ENCODE measurements at regions not wholly inside any gene's neighbourhood (a gene's known extent, or its start where the extent isn't known, plus 50 kb on each side); places are given as distances from the start of the nearest gene placed in this dataset.
"Not testable (repeated sequence)": the region's sequence is repeated elsewhere in the genome, so short reads cannot be mapped to it uniquely, and the experiment has no call there.

DNA sequence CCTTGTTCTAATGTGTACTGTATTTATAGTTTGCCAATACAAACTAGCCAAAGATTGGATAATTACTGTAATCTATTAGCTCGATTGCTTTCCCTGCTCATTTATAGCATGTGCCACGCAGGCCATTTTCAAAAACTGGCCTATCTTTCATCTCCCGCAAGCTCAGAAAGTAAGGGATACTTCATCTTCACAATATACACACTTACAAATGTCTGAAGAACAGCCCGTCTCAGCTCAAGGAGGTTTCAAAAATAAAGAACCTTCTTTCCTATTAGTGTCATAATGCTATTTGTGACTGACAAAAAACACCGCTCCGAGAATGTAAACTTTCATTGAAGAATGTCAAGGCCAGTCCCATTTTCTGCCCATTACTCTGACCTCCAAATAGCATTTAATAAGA, 306.4 kb upstream of the ZNF507 start:
- no peak for DNase-seq (ENCODE audit: low read depth)

DNA sequence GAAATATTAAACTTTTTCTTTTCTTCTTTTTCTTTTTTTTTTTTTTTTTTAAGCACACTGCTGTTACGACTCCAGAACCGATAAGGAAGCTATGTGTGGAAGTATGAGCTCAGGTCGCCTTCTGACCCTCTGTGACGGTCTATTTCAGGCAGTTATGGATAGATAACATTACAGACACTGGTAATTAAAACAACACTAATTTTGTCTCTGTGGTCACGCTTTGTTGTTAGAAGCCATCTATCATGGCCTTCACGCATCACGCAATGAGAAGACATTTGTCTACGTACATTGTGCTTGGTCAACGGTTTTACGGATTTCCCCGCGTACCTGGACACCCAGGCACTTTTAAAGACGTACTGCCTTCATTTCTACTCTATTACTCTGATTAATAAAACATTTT, 306.0 kb upstream of the ZNF507 start:
- DNase-seq (ENCODE audit: low read depth): no peak

DNA sequence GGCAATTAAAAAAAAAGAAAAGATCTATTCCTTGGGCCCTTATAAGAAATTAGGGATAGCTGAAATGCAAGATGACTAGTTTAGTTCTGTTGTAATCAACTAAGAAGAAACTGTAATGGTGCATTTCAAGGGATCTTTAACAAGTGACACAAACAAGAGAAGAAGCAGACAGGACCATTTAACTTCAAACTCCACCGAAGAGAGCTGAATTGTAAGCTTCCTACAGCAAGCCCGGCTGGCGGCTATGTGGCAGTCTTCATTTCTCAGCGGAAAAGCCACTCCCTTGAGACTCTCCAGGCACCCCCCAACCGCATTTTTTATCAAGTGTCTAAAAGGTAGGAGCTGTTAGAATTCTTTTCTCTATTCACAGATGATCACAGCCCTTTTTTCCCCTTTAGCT, 305.2 kb upstream of the ZNF507 start:
- no peak for DNase-seq (ENCODE audit: low read depth)

DNA sequence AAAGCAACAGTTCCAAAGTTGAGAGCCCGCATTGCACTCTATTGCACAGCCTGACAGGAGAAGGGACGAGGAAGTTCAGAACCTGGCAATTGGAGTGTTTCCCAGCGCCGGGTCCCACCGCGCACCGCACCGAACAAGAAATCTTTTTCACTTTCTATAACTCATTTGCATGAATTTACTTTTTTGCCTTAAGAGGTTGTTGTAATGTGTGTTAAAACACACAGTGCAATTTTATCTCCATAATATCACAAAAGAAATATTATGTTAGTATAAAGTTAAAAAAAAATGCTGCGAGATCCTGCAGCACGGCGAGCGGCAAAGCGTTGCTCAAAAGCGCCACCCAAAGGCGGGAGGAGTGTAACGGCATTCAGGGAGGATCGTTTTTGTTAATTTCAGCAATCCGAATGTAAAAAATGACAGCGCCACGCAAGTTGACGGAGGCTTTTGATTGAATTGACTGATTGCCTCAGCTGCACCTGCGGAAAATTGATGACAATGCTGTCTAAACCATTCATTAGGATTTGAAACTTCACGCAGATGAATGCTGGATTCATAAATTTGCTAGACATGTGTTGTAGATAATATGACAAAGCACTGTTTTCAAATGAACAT, 303.6 kb upstream of the ZNF507 start:
- no peak for DNase-seq (ENCODE audit: low read depth)

DNA sequence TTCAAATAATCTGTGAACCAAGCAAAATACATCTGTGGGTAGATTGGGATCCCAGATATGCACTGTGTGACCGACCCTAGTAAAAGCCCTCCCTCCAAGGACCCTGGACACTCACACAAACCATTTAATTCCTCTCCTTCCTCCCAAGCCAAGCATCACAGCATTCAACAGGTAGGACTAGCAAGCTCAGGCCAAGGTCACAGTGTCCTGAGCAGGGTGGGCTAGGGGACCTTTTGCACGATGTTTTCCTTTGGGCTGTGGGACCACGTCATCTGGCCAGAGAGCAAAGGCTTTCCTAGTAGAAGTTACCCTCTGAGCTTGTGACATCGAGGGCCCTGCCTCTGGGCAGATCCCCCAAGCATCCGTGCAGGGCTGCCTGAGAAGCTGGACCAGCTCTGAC, 297.6 kb upstream of the ZNF507 start:
- DNase-seq (ENCODE audit: low read depth): no peak

DNA sequence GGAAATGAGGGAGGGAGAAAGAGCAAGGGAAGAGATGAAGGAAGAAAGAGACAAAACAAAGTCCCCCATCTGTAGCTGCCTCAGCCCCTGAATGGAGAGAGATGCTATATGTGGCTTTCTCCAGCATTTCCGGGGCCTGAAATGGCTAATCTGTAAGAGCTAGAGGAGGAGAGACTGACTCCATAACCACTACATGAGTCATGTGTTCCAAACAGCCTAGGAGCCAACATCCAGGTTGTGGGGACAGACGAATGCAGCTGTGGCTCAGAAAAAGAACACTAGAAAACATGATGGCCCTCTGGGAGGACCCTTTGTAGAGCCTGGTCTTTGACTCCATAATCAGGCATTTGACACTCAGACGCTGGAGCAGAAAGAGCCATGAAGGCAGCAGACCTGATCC, 292.0 kb upstream of the ZNF507 start:
- DNase-seq (ENCODE audit: low read depth): no peak

DNA sequence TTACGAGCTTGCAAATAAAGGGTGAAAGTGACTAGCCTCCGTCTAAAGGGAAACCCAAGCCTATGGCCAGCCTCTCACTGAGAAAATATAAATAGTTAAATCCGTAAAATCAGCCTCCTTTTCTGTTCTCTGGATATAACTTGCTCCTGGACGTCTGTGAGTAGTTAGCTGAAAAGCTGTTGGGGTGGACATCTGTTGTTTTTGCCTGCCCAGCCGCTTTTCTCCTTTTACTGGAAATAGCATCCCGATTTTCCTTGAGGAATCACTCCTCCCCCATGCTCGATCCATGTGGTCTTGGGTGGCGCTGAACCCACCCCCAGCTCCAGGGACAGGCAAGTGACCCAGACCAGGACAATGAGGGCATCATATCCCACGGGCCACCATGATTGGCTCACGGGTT, 291.5 kb upstream of the ZNF507 start:
- DNase-seq (ENCODE audit: low read depth): no peak

DNA sequence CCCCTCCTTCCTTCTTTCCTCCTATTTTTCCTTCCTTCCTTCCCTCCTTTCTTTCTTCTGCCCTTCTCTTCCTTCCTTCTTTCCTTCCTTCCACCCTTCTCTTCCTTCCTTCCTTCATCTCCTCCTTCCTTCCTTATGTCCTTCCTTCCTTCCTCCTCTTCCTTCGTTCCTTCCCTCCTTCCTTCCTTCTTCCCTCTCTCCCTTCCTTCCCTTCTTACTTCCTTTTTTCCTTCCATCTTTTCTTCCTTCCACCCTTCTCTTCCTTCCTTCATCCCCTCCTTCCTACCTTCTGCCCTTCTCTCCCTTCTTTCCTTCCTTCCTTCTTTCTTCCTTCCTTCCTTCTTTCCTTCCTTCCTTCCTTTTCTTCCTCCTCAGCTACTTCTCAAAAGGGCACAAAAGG, 287.3 kb upstream of the ZNF507 start:
- DNase-seq (ENCODE audit: low read depth): no peak

DNA sequence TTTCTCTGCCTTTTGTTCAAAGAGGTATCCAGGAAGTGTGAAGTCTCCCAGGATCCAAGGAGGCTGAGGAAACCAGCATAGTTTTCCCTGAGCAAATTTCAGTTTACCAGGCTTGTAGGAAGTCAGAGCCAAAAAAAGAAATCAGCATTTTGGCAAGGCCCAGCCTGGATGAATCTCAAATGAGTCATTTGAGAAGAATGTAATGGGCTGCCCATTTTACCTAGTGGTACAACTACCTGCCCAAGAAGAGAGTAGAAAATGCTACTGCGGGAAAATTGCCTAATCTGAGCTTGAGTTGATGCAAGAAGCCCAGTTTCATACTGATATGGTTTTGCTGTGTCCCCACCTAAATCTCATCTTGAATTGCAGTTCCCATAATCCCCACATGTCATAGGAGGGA, 284.1 kb upstream of the ZNF507 start:
- no peak for DNase-seq (ENCODE audit: low read depth)

DNA sequence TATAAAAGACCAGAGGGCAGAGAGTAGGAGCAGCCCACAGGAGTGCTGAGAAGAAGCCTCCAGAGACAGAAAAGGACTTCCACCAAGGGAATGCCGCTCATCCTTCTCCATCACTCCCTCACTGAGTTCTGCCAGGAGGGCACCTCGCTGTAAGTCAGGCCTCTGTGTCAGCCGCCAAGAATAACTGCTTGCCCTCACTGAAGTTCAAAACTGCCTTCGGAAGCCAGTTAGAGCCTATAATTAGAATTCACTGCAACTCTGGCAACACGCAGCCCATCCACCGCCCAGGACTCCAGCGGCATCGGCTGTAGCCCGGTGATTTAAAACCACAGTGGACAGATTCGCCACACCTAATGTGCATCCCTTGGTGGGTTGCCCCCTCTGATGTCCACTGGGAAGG, 281.8 kb upstream of the ZNF507 start:
- no peak for DNase-seq (ENCODE audit: low read depth)

DNA sequence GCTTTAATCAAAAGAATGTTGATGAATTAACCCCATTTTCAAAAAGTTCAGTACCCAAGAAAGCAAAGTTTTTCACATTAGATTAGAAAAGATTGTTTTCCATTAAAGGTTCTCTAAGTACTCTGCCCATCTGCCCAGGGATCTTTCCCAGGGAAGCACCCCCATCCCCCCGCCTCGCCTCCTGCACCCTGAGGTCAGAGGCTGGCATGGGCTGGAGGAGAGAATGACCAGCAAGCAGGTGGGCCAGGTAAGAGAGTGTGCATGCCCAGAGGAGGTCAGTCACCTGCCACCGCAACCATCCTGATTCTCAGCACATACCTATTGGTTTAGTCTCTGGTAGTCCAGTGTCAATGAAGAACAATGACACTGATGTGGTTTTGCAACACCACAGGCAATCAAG, 279.4 kb upstream of the ZNF507 start:
- no peak for DNase-seq (ENCODE audit: low read depth)

DNA sequence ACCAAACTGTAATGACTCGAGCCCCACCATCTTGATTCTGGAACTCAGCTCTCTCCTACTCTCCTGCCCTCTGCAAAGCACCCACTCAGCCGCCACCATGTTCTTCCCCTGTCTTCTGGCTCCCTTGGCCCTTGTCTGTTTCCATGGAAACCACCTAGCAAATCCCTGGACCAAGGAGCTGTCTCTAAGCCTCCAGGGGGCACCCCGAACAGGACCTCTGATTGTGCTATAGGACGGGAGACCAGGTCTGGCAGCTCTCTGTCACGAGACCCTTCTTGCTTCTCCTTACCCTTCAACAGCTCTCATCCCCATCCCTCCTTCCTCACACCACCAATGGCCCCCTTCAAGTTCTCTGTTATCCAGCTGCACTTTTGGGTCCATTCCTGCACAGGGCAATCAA, 277.7 kb upstream of the ZNF507 start:
- no peak for DNase-seq (ENCODE audit: low read depth)

DNA sequence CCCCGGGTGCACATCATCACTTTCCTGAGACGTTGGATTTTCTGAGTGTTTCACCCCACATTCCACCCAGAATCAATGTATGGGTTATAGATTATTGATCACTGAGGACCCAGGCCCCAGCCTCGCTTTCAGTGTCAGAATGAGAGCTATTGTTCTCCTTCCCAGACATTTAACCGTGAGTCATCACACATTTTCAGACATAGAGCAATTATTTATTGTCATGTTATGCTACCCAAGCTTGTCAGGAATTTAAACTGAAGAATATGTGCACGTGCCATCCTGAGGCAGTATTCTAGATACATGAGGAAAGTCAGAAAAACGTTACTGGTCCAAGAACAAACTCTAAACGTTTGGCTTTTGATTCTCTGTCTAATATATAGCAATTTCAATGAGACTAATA, 276.6 kb upstream of the ZNF507 start:
- DNase-seq (ENCODE audit: low read depth): no peak

DNA sequence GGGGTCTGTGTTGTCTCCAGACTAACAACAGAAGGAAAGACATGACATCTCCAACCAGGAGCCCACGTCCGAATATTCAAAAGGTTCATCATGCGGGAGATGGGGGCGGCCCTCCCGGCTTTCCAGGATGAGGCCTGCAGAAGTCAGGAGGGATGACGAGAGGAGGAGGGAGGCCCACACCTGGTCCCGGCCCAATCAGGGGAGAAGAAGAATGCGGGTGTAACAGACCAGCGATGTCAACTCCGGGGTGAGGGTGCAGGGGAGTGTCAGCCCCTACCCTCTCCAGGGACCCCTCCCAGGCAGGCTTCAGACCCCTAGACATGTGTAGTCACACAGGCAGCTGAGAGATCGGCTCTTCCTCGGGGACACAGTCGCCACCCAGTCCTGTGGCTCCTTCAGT, 275.3 kb upstream of the ZNF507 start:
- no peak for DNase-seq (ENCODE audit: low read depth)

DNA sequence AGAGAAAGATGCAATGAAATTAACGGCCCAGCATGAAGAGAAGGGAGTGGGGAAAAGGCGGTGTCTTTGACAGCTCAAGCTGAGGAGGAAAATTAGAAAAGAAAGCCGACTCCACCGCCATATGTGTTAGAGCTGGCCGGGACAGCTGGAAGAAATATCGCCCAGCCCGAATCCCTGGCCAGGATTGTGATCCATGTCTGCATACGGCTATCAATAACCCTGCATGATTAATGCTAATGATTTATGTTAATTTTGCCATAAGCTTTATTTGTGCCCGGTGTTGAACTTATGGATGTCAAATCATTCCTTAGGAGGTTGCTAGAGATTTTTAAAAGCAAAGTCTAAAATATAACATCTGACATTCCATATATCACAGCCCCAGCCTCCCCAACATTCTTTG, 263.4 kb upstream of the ZNF507 start:
- no peak for DNase-seq (ENCODE audit: low read depth)

DNA sequence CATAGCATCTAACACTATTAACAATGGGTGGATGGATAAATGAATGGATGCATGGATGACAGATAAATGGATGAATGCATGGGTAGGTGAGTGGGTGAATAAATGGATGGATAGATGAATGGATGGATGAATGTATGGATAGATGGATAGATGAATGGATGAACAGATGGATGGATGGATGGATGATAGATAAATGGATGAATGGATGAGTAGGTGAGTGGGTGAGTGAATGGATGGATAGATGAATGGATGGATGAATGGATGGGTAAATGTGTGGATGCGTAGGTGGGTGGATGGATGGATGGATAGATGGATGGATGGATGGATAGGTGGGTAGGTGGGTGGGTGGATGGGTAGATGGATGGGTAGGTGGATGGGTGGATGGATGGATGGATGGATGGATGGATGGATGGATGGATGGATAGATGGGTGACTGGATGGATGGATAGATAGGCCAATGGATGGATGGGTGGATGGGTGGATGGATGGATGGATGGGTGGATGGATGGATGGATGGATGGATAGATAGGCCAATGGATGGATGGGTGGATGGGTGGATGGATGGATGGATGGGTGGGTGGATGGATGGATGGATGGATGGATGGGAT, 260.6 kb upstream of the ZNF507 start:
- DNase-seq (ENCODE audit: low read depth): not testable (repeated sequence)

DNA sequence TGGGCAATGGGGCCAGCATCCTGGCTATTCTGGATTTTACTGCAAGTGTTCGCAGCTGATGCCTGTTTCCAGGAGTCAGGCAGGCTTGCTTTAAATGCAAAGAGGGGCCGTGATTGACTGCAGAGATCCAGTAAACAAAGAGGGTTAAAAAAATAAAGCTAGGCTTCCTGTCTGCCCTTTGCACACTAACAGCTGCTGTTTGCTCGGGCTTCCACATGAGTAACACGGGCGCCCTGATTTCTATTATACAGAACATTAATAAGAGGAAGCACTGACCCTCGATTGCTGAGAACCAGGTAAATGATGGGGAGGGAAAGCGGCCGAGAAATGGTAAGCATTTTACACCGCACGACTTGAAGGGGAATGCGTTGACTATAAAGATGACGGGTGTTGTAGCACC, 254.2 kb upstream of the ZNF507 start:
- DNase-seq (ENCODE audit: low read depth): no peak

DNA sequence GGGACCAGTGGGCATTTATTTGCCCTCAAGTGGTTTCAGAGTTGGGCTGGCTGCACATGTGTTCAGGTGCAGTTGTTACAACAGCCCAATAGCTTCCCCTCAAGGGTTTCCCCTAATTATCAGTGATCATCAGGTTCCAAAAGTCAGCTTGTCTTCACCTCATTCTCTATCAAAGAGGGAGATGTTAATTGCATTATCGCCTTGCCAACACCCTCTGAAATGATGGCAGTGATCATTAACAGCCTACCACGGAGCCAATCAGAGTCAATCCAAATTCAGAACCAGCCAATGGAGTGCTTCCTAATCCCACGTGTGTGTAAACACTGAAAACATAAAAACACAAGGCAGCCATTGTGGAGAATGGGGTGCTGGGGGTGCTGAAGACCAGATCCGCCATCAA, 248.4 kb upstream of the ZNF507 start:
- DNase-seq (ENCODE audit: low read depth): no peak

DNA sequence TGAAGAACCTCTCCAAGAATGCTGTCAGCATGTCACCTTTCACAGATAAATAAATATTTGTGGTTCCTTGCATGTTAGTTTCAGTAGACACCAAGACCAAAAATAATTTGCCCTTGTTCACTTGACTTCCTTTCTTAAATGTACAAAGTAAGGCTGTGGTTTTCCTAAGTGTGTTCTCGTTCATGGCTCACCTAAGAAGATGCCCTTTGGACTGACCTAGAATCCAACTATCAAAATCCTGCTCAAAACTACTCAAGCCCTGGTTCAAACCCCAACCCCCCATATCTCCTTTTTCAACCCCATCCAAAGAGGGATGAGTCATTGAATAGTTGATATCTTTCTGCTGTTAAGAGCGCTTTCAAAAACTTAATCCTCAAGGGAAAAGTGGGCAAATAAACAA, 247.8 kb upstream of the ZNF507 start:
- no peak for DNase-seq (ENCODE audit: low read depth)

DNA sequence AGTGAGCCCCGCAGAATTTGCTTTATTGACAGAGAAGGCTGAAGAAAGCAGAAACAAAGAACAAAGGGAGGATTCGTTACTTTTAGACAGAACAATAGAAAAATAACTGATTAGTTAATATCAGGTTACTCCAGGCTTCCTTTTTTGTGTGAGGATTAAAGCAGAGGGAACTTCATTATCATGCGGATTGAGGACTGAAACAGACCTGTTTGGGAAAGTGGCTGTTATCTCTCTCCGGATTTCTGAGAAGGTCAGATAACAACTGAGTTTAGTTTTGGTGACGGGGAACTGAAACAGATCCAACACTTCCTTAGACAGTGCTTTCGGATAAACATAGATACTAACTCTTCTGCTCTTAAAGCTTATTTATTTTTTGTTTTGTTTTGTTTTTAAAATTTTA, 246.4 kb upstream of the ZNF507 start:
- DNase-seq (ENCODE audit: low read depth): no peak

DNA sequence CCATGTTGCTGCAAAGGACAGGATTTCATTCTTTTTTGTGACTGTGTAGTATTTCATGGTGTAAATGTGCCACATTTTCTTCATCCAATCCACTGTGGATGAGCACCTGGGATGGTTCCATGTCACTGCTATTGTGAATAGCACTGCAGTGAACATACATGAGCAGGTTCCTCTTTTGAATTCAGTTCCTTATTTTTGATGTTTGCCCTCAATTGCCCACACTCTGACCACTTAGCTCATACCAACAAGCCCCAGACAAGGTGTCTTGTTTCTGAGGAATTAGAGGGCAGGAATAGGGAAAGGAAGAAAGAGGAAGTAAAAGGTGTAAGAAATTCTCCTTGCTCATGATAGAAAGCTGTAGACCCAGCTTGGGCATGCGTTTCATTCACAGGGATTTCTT, 244.2 kb upstream of the ZNF507 start:
- no peak for DNase-seq (ENCODE audit: low read depth)

DNA sequence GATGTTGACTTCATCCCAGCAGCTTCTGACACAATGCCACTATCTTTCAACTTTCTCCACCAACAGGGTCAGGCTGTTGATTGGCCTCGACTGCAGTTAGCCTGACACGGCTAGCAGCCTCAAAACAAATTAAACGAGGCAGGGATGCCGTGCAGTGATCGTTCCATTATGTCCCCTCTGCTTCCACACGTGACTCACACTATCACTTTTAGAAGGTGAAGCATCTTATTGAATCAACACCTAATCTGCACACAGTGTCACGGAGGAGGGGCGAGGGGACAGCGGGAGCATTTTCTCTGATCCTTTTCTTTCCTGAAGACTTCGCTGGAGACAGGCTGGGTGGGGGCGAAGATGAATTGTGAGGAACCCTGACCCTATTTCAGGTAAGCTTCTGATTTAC, 241.9 kb upstream of the ZNF507 start:
- DNase-seq (ENCODE audit: low read depth): no peak

DNA sequence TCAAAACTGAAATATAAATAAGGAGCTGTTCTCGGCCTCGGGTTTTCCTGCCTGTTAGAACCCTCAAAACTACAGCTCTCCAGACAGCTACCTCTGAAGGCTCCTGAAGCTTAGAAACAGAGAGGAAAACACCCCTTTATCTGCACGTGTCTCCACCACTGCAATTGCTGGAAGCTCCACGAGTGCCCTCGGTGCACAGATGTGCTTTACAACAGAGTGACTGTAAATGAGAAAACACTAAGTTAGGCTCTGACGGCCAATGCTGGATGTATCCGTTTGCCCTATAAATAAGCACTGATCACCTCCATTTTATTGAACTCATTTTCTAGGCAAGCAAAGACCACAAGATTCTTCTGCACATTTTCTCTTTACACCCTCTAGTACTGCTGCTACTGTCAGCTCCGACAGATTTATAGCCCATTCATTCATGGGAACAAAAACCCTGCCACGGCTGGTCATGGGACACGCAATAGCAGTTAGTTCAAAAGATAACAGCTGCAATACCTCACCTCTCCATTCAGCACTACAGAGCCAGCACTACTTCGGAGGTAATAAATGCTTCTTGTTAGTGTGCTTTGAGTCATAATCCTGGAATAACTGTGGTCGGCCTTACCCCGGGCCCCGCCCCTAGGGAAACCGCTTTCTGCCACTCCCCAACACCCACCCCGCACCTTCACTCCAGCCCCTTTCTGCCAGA, 241.1 kb upstream of the ZNF507 start:
- DNase-seq (ENCODE audit: low read depth): no peak

DNA sequence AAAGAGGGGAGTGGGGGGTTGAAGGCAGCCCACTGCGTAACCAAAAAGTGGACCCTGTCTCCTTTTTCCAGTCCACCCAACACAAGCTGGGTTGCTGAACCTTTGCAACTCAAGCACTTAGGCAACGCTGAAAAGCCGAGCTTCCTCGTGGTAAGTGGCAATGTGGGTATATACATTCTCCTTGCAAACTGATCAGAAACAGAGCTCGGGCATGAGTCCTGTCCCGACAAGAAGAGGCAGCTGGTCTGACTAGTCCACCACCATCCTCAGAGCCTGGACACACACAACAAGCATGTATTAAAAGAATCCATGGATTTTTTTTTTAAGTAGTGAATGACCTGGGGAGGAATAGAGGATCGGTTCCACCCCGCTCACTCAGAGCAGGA, 240.6 kb upstream of the ZNF507 start:
- DNase-seq (ENCODE audit: low read depth): no peak

Data from activated T-cell treated with anti-CD3 and anti-CD28 coated beads for 24 hours (primary cell).